ENCODE measurements at regions not wholly inside any gene's neighbourhood (a gene's known extent, or its start where the extent isn't known, plus 50 kb on each side); places are given as distances from the start of the nearest gene placed in this dataset.

DNA sequence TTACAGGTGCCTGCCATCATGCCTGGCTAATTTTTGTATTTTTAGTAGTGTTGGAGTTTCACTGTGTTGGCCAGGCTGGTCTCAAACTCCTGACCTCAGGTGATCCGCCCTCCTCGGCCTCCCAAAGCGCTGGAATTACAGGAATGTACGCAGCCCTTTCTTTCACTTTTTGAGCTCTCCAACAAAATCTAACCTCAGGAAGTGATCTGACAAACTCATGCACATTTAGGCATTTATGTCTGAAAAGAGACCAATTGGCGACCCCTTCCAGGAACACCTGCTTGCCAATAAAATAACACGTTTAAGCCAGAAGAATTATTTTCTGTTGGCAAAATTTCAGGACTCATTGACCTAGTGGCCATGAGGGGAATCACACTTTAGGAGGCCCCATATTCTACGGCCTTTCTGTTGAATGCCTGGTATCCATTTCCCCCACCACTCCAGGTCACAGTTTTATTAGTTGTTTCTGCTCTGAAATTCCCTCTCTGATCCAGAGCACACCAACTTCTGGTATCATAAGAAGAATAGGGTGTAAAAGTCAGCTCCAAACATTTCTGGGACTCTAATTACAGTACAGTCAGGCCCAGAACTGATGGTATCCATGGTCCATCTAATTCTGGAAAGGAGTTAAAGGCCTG lies 65.8 kb upstream of the FRMD4A start:
- no peak for DNase-seq (ENCODE audit: low read depth in 1 of 2, low spot score in 1 of 2)

DNA sequence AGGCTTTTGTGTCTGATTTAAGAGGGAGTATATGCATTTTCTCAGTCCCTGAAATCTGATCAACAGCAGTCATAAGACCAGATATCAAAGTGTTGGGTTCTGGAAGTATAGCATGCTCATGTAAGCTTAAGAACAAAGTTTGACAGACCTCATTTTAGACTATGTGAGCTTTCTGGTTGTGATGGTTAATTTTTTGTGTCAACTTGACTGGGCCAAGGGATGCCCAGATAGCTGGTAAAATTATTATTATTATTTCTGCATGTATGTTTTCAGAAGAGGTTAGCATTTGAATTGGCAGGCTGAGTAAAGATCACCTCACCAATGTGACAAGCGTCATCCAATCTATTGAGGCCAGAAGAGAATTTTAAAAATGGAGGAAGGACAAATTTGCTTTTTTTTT lies 63.5 kb upstream of the FRMD4A start:
- no peak for DNase-seq (ENCODE audit: low read depth in 1 of 2, low spot score in 1 of 2)

DNA sequence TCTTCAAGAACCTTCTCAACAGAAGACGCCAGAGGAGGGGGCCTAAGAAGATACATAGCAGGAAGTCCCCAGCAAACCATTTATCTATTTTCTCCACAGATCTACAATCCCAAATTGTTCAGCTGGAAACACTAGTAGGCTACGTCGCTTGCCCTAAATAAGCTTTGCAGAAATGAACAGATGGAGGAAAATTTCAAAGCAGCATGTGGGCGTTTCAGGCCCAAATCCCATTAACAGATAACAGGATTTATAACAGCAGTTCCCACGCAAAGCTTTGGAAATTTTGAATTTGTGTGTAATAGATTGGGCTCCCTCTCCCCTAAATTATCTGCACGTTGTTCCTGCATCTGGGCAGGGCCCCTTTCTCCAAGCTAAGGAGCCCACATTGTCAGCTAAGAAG lies 60.6 kb upstream of the FRMD4A start:
- no peak for DNase-seq (ENCODE audit: low read depth in 1 of 2, low spot score in 1 of 2)

DNA sequence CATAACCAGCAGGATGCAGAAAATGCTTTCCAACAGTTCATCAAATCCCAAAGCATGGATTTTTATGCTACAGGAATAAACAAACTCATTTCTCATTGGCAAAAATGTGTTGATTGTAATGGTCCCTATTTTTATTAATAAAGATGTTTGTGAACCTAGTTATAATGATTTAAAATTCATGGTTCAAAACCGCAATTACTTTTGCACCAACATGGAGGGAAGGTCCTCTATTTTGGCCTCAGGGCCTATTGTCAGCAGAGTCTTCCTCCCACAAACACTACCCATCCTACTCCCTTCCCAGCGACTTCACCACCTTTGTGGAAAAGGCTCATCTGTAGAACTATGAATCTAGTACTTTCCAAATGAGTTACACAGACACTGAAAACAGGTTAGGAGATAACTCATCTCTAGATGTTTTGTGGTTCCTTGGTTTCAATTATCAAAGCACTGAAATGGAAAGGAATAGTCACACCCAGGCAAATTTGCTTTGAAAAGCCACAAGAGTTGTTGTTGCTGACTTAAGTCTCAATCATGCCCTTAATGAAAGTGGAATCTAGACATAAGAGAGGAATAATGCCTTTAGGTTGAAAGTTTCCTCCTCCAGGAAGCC lies 59.4 kb upstream of the FRMD4A start:
- no peak for DNase-seq (ENCODE audit: low read depth in 1 of 2, low spot score in 1 of 2)

DNA sequence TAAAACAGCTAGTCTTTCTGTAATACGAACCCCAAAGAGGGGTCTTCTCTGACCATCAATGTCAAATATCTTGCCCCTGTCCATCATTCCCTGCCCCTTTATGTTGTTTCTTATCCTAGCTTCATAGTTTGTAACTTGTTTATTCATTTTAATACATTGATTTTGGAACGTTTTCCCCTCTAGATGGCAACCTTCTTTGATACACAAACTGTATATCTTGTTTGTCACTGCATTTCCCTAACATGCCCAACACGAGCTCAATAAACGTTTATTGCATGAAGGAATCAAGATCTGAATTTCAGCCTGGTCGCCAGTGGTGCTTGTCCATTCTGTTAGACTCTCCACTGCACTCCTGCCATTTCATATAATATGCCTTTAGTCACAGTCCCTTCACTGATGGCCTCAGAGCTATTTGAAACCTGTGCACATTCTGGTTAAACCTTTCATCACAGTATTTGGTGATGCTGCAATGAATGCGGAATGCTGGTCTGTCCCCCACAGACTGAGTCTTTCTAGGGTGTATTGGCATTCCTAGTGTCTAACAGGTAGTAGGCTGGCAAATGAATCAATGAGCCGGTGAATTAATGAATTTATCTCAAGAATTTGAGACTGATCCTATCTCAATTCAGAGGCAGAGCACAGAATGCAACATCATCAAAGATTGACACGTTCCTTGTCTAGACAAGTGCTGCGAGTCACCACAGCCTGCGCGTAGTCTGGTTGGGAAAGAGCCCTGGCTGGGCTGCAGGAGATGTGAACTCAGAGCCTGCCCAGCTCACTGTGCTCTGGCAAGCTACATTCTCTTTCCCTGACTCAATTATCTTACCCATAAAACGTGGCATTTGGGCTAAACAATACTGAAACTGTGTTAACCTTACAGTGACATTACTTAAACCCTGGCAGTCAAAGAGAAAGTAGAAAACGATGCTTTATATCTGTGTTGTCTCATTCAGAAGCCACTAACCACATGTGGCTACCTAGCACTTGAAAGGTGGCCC lies 55.2 kb upstream of the FRMD4A start:
- DNase-seq (ENCODE audit: low read depth in 1 of 2, low spot score in 1 of 2), result no peak

DNA sequence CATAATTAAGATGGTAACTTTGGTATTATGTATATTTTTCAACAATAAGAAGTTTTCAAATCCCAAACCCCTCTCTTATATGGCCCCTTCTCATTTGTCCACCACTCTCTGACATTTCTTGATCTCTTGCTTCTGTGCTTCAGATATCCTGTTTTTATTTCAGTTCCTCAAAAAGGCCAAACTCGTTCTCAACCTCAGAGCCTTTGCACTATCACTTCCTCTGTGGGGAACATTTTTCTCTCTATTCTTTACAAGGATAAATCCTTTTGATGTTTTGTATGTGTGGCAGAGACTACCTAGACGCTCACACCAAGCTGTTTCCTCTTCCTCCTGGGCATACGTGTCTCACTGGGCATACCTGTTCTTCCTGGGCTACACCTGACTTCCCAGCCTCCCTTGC lies 54.2 kb upstream of the FRMD4A start:
- DNase-seq (ENCODE audit: low read depth in 1 of 2, low spot score in 1 of 2), result no peak

DNA sequence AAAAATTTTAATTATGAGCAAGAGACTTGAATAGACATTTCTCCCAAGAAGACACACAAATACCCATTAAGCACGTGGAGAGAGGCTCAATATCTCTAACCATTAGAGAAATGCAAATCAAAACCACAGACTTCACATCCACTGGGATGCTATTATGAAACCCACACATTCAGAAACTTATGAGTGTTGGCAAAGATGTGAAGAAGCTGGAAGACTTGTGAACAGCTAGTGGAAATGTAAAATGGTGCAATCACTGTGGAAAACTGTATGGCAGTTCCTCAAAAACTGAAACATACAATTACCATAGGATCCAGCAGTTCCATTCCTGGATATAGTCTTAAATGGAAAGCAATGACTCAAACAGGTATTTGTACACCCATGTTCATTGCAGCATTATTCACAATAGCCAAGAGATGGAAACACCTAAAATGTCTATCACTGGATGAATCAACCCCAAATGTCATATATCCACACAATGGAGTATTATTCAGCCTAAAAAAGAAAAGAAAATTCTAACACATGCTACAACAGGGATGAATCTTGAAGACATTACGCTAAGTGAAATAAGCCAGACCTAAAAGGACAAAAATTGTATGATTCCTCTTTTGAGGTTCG lies 53.5 kb upstream of the FRMD4A start:
- DNase-seq (ENCODE audit: low read depth in 1 of 2, low spot score in 1 of 2), result no peak

DNA sequence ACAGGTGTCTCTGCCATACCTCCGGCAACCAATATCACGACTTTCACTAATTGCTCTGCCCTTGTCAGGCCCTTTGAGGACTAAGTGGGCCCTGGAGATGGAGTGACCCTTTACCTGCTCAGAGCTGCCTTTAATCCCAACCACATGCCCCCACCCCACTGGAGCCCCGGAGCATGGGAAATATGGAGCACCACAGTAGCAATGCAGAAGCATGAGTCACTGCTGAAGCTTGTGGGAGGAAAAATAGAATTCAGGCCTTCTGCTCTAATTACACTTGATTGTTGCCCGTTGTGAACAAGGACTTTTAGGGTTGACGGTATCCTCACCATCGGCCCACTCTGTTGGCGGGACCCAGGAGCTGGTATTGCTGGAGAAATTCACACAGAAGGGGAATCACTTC lies 52.5 kb upstream of the FRMD4A start:
- DNase-seq (ENCODE audit: low read depth in 1 of 2, low spot score in 1 of 2), result no peak

DNA sequence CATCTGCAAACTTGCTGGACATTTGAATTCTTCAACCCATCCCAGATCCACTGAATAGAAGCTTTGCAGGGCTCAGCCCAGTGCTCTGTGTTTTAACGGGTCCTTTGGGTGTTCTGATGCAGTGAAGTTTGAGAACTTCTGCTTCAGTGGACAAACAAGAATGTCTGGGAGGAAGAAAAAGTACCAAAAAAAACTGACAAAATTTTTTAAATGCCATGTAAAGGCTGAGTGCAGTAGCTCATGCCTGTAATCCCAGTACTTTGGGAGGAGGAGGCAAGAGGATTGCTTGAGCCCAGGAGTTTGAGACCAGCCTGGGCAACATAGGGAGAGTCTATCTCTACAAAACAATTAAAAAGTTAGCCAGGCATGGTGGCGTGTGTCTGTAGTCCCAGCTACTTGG lies 51.8 kb upstream of the FRMD4A start:
- DNase-seq (ENCODE audit: low read depth in 1 of 2, low spot score in 1 of 2), result no peak

DNA sequence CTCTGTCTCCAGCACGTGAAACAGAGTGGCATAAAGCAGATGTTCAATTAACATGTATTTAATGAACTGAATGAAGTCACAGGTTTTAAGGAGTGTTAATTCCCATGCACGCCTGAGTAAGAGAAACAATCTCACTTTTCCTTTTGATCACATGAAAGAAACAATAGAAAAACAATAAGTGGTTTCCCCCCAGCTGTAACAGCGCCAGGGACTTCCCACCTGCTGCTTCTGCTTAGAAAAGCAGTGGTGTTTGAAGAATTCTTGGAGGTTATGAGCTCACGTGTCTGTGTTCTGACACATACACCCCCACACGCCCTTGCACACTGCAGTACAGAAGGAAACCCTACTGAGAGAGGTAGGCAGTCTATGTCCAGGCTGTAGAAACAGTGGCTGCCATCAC lies 51.3 kb upstream of the FRMD4A start:
- peak in 1 of 2 donors; percentile 17 for DNase-seq (ENCODE audit: low read depth in 1 of 2, low spot score in 1 of 2)

DNA sequence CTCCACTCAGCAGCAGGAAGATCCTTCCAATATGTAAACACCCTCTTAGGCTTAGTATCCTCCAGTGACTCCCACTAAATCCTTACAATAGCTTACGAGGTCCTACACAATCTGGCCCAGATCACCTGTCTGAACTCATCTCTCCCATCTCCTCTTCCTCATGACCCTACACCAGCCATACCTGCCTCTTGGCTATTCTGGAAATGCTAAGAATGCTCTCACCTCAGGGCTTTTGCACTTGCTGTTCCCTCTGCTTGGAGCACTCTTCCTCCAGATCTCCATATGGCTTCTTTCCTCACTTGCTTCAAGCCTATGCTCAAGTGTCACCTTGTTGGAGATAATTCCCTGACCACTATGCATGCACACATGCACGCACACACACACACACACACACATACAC lies 50.8 kb upstream of the FRMD4A start:
- DNase-seq (ENCODE audit: low read depth in 1 of 2, low spot score in 1 of 2), result no peak

DNA sequence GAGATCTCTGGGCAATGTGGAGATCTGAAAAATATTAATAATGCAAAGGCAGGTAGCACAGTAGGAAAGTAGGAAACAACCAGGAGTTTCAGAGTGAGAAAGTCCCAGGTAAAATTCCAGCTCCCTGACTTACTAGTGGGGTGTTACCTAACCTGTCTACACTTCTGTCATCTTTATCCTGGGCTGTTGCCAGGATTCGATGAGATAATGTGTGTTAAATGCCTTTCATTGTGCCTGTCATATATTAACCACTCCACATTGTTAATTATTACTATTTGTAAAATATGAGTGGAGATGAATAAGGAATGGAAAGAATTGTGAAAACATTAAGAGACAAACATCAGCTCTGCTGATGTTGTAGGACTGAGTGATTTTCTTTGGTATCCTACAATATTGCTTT lies 50.0 kb upstream of the FRMD4A start:
- DNase-seq (ENCODE audit: low read depth in 1 of 2, low spot score in 1 of 2), result no peak

All from activated T-helper 1 cell treated with anti-CD3 and anti-CD28 coated beads, Interleukin-2, amount 50 U/mL, for 16 hours (primary cell).